Neuronal stem cell (in vitro differentiated cells): ENCODE measurements at regions not wholly inside any gene's neighbourhood (a gene's known extent, or its start where the extent isn't known, plus 50 kb on each side); places are given as distances from the start of the nearest gene placed in this dataset.

Experiments used
- DNase-seq: peaks from one replicate; pipeline ENCODE4 v3.0.0-alpha.2; 2013; ENCODE audit warnings: low spot score
- H2AFZ ChIP-seq: one replicate; pipeline ENCODE4 v1.6.1; 2013; ENCODE audit warnings: mild to moderate bottlenecking, low read length, inconsistent platforms
- H2AK5ac ChIP-seq: 2 replicates; pipeline ENCODE4 v1.6.1; 2013; ENCODE audit warnings: low read depth, mild to moderate bottlenecking, inconsistent platforms, low read length, moderate library complexity, mixed read lengths
- H2BK120ac ChIP-seq: 2 replicates; pipeline ENCODE4 v1.6.1; 2013; ENCODE audit warnings: low read depth, mild to moderate bottlenecking, inconsistent platforms, low read length, moderate library complexity, mixed read lengths
- H2BK12ac ChIP-seq: one replicate; pipeline ENCODE4 v1.6.1; 2013; ENCODE audit warnings: low read length, inconsistent platforms
- H2BK15ac ChIP-seq: 2 replicates; pipeline ENCODE4 v1.6.1; 2013; ENCODE audit warnings: mild to moderate bottlenecking, low read length, inconsistent platforms, mixed read lengths
- H2BK5ac ChIP-seq: one replicate; pipeline ENCODE4 v1.6.1; 2013; ENCODE audit warnings: inconsistent platforms, mild to moderate bottlenecking, low read length, moderate library complexity
- H3K14ac ChIP-seq: one replicate; pipeline ENCODE4 v1.6.1; 2013; ENCODE audit warnings: low read length, inconsistent platforms
- H3K18ac ChIP-seq: 2 replicates; pipeline ENCODE4 v1.6.1; 2013; ENCODE audit warnings: low read length, inconsistent platforms
- H3K23ac ChIP-seq: 2 replicates; pipeline ENCODE4 v1.6.1; 2013; ENCODE audit warnings: low read depth, mild to moderate bottlenecking, mixed read lengths, low read length, inconsistent platforms; ENCODE audit not compliant: poor library complexity
- H3K27ac ChIP-seq: replicated peaks from 3 replicates; pipeline ENCODE4 v1.5.1; 2013; ENCODE audit warnings: low read length, inconsistent platforms
- H3K27me3 ChIP-seq, 3 experiments: 2 replicates each; pipeline ENCODE4 v1.6.1; 2013; ENCODE audit warnings: low read length in 3 of 3, mild to moderate bottlenecking in 2 of 3, inconsistent platforms in 1 of 3, low read depth in 1 of 3, mixed read lengths in 1 of 3, moderate library complexity in 1 of 3; ENCODE audit not compliant: control insufficient read depth in 3 of 3, insufficient read depth in 3 of 3
- H3K36me3 ChIP-seq, 2 donors: replicated peaks in 1 of 2; 2 replicates each; pipeline ENCODE4 v1.6.1; 2013; ENCODE audit warnings: low read length in 2 of 2; ENCODE audit not compliant: control insufficient read depth in 2 of 2, insufficient read depth in 2 of 2
- H3K4ac ChIP-seq: 2 replicates; pipeline ENCODE4 v1.6.1; 2013; ENCODE audit warnings: inconsistent platforms, mild to moderate bottlenecking, low read length, moderate library complexity
- H3K4me1 ChIP-seq, 2 donors: 1 replicate in 1 of 2; 2 replicates in 1 of 2; pipeline ENCODE4 v1.6.1; 2013; ENCODE audit warnings: low read length in 2 of 2, low read depth in 1 of 2; ENCODE audit not compliant: control insufficient read depth in 2 of 2, insufficient read depth in 1 of 2
- H3K4me2 ChIP-seq: one replicate; pipeline ENCODE4 v1.6.1; 2013; ENCODE audit warnings: mild to moderate bottlenecking, low read length, inconsistent platforms; ENCODE audit not compliant: insufficient read depth, poor library complexity, severe bottlenecking
- H3K4me3 ChIP-seq, 2 donors: 2 replicates each; pipeline ENCODE4 v1.5.1; 2013; ENCODE audit warnings: low read length in 2 of 2, mild to moderate bottlenecking in 2 of 2, inconsistent platforms in 1 of 2, moderate library complexity in 1 of 2
- H3K79me1 ChIP-seq: one replicate; pipeline ENCODE4 v1.6.1; 2013; ENCODE audit warnings: low read depth, mild to moderate bottlenecking, inconsistent platforms, low read length, moderate library complexity
- H3K9ac ChIP-seq: one replicate; pipeline ENCODE4 v1.6.1; 2013; ENCODE audit warnings: mild to moderate bottlenecking, low read depth, low read length, inconsistent platforms; ENCODE audit not compliant: poor library complexity
- H3K9me3 ChIP-seq, 2 donors: replicated peaks in 1 of 2; 2 replicates each; pipeline versions ENCODE3 to v1.6.1; 2013; ENCODE audit warnings: low read length in 2 of 2, mild to moderate bottlenecking in 2 of 2, inconsistent platforms in 1 of 2, low read depth in 1 of 2, mixed read lengths in 1 of 2, moderate library complexity in 1 of 2; ENCODE audit not compliant: control insufficient read depth in 2 of 2, insufficient read depth in 1 of 2
- H4K8ac ChIP-seq: one replicate; pipeline ENCODE4 v1.6.1; 2013; ENCODE audit warnings: low read depth, mild to moderate bottlenecking, inconsistent platforms, low read length, moderate library complexity
- H4K91ac ChIP-seq: one replicate; pipeline ENCODE4 v1.6.1; 2013; ENCODE audit warnings: low read length, low read depth, mild to moderate bottlenecking, inconsistent platforms; ENCODE audit not compliant: poor library complexity
- WGBS, 2 donors: extraction: QIAGEN DNeasy Blood & Tissue Kit; methylation state at CpG; one replicate each; pipeline ENCODE4 v1.1.7; 2013; ENCODE audit warnings: missing lambda C conversion rate in 2 of 2, mixed read lengths in 1 of 2; ENCODE audit not compliant: insufficient read length in 2 of 2, insufficient replicate concordance in 1 of 2; ENCODE audit errors: extremely low coverage in 2 of 2; 5-methylcytosine and 5-hydroxymethylcytosine counted together

DNA sequence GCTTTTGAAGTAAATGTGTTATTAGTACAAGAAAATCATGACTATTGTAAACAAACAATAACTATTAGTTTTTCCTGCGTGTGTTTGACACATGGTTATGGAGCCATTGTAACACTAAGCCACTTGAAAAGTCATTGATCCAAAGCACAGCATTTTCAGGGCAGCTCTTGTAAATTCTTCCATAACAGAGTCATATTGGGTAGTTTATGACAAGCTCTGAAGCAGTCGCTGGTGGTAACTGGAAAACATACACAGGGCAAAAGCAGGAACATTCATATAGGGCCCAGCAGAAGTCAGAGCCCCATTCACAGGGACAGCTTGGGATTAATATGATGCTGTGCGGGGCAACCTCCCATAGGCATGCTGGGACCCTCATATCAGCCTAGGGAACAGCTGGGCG lies 483.2 kb upstream of the PTBP2 start:
- no peak overlapping the region for H4K91ac ChIP-seq
- no peak overlapping the region for H3K27ac ChIP-seq
- H3K4ac ChIP-seq = no peak overlapping the region
- no CpG with 5 or more reads among the region's 4 CpGs for WGBS, 2 donors
- no peak overlapping the region for H2BK5ac ChIP-seq
- H2BK120ac ChIP-seq = no peak overlapping the region
- H3K4me2 ChIP-seq = no peak overlapping the region
- no peaks in the 10 kb centered on the region for H3K27me3 ChIP-seq
- no peak overlapping the region for H3K9ac ChIP-seq
- H3K23ac ChIP-seq = no peak overlapping the region
- no peak overlapping the region for H3K14ac ChIP-seq
- H2AFZ ChIP-seq = no peak overlapping the region
- no peak overlapping the region for H2BK12ac ChIP-seq
- no peak overlapping the region for H4K8ac ChIP-seq
- H2BK15ac ChIP-seq = no peak overlapping the region
- no peaks in the 10 kb centered on the region for H3K36me3 ChIP-seq
- H3K79me1 ChIP-seq = no peaks in the 10 kb centered on the region
- no peaks in the 10 kb centered on the region for H3K4me1 ChIP-seq
- no peak overlapping the region for H2AK5ac ChIP-seq
- H3K9me3 ChIP-seq = no peaks in the 10 kb centered on the region
- H3K4me3 ChIP-seq = no peak overlapping the region
- DNase-seq = no peak
- H3K18ac ChIP-seq = no peak overlapping the region

DNA sequence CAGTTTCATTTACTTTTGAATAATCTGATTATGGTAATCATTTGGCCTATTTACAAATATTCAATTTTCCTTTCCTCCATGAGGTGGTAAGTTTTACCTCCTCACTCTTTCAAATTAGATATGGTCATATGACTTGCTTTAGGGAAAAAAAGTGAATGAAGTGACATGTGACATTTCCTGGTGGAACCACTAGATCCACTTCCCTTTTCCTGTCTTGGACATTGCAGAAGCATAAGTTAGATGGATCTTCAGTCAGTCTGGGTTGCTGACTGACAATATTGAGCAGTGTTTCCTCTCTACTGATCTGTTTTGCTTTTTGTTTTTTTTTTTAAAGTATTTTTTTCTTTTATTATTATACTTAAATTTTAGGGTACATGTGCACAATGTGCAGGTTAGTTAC lies 481.1 kb upstream of the PTBP2 start:
- no peak overlapping the region for H4K8ac ChIP-seq
- no peaks in the 10 kb centered on the region for H3K27me3 ChIP-seq
- no peak overlapping the region for H3K9ac ChIP-seq
- no peaks in the 10 kb centered on the region for H3K79me1 ChIP-seq
- no peak overlapping the region for H2BK5ac ChIP-seq
- no peak overlapping the region for H2BK120ac ChIP-seq
- no peaks in the 10 kb centered on the region for H3K36me3 ChIP-seq
- H3K23ac ChIP-seq = no peak overlapping the region
- no peak overlapping the region for H2BK12ac ChIP-seq
- H3K14ac ChIP-seq = no peak overlapping the region
- no peaks in the 10 kb centered on the region for H3K4me1 ChIP-seq
- no peak overlapping the region for H3K4me2 ChIP-seq
- DNase-seq = no peak
- no peak overlapping the region for H3K4me3 ChIP-seq
- no peak overlapping the region for H4K91ac ChIP-seq
- H3K27ac ChIP-seq = no peak overlapping the region
- H3K9me3 ChIP-seq = no peaks in the 10 kb centered on the region
- no peak overlapping the region for H2BK15ac ChIP-seq
- H3K18ac ChIP-seq = no peak overlapping the region
- no peak overlapping the region for H2AFZ ChIP-seq
- no peak overlapping the region for H3K4ac ChIP-seq
- H2AK5ac ChIP-seq = no peak overlapping the region

DNA sequence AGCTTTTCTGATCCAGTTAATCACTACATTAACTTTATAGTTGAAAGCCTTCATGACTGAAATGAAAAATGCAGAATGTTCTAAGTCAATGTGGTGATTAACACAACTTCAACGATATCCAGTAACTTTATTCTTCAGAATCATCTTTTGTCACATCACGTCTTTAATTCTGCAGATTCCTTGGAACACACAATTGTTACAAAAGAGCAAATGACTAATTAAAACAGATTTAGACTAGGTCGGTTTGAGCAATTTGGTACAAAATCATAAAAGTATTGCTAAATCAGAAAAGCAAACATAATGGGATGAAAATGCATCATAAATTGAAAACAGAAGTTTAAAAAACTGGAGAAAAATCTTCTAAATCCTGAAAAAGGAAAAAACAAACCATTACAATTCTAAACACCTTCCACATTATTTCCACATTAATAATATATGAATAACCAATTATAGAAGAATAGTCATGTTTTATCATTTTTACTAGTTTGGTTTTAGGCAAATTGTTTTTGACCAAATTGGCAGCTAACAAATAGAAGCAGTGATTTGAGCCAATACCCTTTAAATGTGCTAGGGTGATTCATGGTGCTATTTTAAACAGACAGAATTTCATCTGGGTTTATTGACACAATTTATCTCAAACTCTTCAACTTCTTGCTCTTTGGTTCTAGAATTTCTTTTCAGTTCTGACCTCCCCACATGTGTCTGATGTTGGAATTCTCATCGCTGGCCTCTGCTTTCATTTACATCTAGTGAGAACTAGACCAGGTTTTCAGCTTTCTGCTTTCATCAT lies 468.1 kb upstream of the PTBP2 start:
- Histone ChIP-seq H3K4ac (no peak overlapping the region), H3K9ac (no peak overlapping the region), H2BK5ac (no peak overlapping the region), H3K36me3 (no peaks in the 10 kb centered on the region), H3K27ac (no peak overlapping the region), H3K4me1 (peaks cover 0 to 3% of the 10 kb centered on the region in 2 donors), H2BK15ac (no peak overlapping the region), H4K91ac (no peak overlapping the region), H3K27me3 (no peaks in the 10 kb centered on the region), H3K23ac (no peak overlapping the region), H2AFZ (no peak overlapping the region), H3K4me2 (no peak overlapping the region), H3K4me3 (no peak overlapping the region), H4K8ac (no peak overlapping the region), H2BK120ac (no peak overlapping the region), H3K9me3 (peaks cover 0 to 1% of the 10 kb centered on the region in 2 donors), H2BK12ac (no peak overlapping the region), H3K18ac (no peak overlapping the region), H3K79me1 (no peaks in the 10 kb centered on the region), H3K14ac (no peak overlapping the region), H2AK5ac (no peak overlapping the region)
- DNase-seq = no peak
- WGBS, 2 donors = no CpG with 5 or more reads among the region's 4 CpGs

DNA sequence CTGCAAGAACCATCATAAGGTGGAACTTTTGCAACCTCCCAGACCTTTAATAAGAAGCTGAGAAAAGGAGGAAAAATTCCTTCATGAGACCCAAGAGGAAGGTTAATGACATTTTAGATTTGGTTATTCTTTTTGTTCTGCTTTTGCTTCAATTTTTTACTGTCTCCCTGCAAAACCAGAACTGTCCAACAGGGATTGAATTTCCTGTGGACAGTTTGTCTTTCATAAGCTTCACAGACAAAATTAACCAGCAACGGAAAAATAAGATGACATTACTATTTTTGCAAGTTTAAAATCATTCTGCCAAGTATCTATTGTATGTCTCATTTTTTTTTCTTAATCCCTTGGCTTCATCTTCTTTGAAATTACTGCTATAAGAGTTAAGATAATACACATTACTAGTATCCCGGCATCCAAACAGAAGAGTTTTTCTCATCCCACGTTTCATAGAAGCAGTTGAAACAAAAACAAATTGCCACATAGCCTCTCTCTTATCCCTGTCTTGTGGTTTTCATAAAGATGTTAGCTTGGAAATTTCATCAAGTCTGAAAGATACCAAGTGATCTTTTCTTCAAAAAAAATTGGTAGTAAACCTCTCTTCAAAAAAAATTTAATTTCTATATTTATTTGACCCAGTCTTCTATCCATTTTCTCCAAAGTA lies 465.3 kb upstream of the PTBP2 start:
- H2AK5ac ChIP-seq = no peak overlapping the region
- no peak overlapping the region for H2BK12ac ChIP-seq
- H2BK15ac ChIP-seq = no peak overlapping the region
- no peak overlapping the region for H3K4me3 ChIP-seq
- no peak for DNase-seq
- H3K9me3 ChIP-seq = peaks cover 0 to 1% of the 10 kb centered on the region in 2 donors
- no peak overlapping the region for H3K14ac ChIP-seq
- H3K27me3 ChIP-seq = no peaks in the 10 kb centered on the region
- no peak overlapping the region for H3K27ac ChIP-seq
- no peak overlapping the region for H4K8ac ChIP-seq
- WGBS, 2 donors = no CpG with 5 or more reads among the region's 3 CpGs
- H3K4me2 ChIP-seq = no peak overlapping the region
- H3K9ac ChIP-seq = no peak overlapping the region
- H3K4ac ChIP-seq = no peak overlapping the region
- H2AFZ ChIP-seq = no peak overlapping the region
- no peaks in the 10 kb centered on the region for H3K79me1 ChIP-seq
- H3K4me1 ChIP-seq = peaks cover 0 to 4% of the 10 kb centered on the region in 2 donors
- H3K23ac ChIP-seq = no peak overlapping the region
- no peaks in the 10 kb centered on the region for H3K36me3 ChIP-seq
- H4K91ac ChIP-seq = no peak overlapping the region
- H3K18ac ChIP-seq = no peak overlapping the region
- no peak overlapping the region for H2BK120ac ChIP-seq
- H2BK5ac ChIP-seq = no peak overlapping the region
